ENCODE measurements at regions not wholly inside any gene's neighbourhood (a gene's known extent, or its start where the extent isn't known, plus 50 kb on each side); places are given as distances from the start of the nearest gene placed in this dataset.

- in situ Hi-C loops (cut with HindIII; ENCODE audit: low sequenced_read_pairs) = no loop called here
These were observed 174.2 kb downstream of the KIF2B start for GRCh38 chr17:53996890-53997289.

- in situ Hi-C loops (cut with HindIII; ENCODE audit: low sequenced_read_pairs) = no loop called here
These were observed 185.1 kb downstream of the KIF2B start for GRCh38 chr17:54007855-54008254.

GRCh38 chr17:54009502-54009901 lies 186.8 kb downstream of the KIF2B start:
- in situ Hi-C loops (cut with HindIII; ENCODE audit: low sequenced_read_pairs) = no loop called here

GRCh38 chr17:54013072-54013471 lies 190.3 kb downstream of the KIF2B start:
- in situ Hi-C loops (cut with HindIII; ENCODE audit: low sequenced_read_pairs) = no loop called here

- in situ Hi-C loops (cut with HindIII; ENCODE audit: low sequenced_read_pairs) = no loop called here
These were observed 193.0 kb downstream of the KIF2B start for GRCh38 chr17:54015734-54016133.

GRCh38 chr17:54021418-54021817 lies 198.7 kb downstream of the KIF2B start:
- in situ Hi-C loops (cut with HindIII; ENCODE audit: low sequenced_read_pairs) = no loop called here

GRCh38 chr17:54028986-54029580 lies 206.4 kb downstream of the KIF2B start:
- in situ Hi-C loops (cut with HindIII; ENCODE audit: low sequenced_read_pairs) = no loop called here

GRCh38 chr17:54029986-54030385 lies 207.3 kb downstream of the KIF2B start:
- in situ Hi-C loops (cut with HindIII; ENCODE audit: low sequenced_read_pairs) = no loop called here

GRCh38 chr17:54046570-54046969 lies 223.8 kb downstream of the KIF2B start:
- in situ Hi-C loops (cut with HindIII; ENCODE audit: low sequenced_read_pairs) = no loop called here

- in situ Hi-C loops (cut with HindIII; ENCODE audit: low sequenced_read_pairs) = no loop called here
These were observed 240.9 kb downstream of the KIF2B start for GRCh38 chr17:54063639-54064038.

GRCh38 chr17:54085020-54085419 lies 262.3 kb downstream of the KIF2B start:
- in situ Hi-C loops (cut with HindIII; ENCODE audit: low sequenced_read_pairs) = no loop called here

GRCh38 chr17:54085934-54086333 lies 263.2 kb downstream of the KIF2B start:
- in situ Hi-C loops (cut with HindIII; ENCODE audit: low sequenced_read_pairs) = no loop called here

- in situ Hi-C loops (cut with HindIII; ENCODE audit: low sequenced_read_pairs) = no loop called here
These were observed 273.5 kb downstream of the KIF2B start for GRCh38 chr17:54096216-54096615.

- in situ Hi-C loops (cut with HindIII; ENCODE audit: low sequenced_read_pairs) = no loop called here
These were observed 276.5 kb downstream of the KIF2B start for GRCh38 chr17:54099221-54099620.

- in situ Hi-C loops (cut with HindIII; ENCODE audit: low sequenced_read_pairs) = no loop called here
These were observed 279.5 kb downstream of the KIF2B start for GRCh38 chr17:54102246-54102645.

- in situ Hi-C loops (cut with HindIII; ENCODE audit: low sequenced_read_pairs) = no loop called here
These were observed 288.8 kb downstream of the KIF2B start for GRCh38 chr17:54111576-54111975.

GRCh38 chr17:54117452-54117851 lies 294.7 kb downstream of the KIF2B start:
- in situ Hi-C loops (cut with HindIII; ENCODE audit: low sequenced_read_pairs) = no loop called here

GRCh38 chr17:54124456-54124855 lies 301.7 kb downstream of the KIF2B start:
- in situ Hi-C loops (cut with HindIII; ENCODE audit: low sequenced_read_pairs) = no loop called here

GRCh38 chr17:54153423-54153822 lies 330.7 kb downstream of the KIF2B start:
- in situ Hi-C loops (cut with HindIII; ENCODE audit: low sequenced_read_pairs) = no loop called here

- in situ Hi-C loops (cut with HindIII; ENCODE audit: low sequenced_read_pairs) = no loop called here
These were observed 334.8 kb downstream of the KIF2B start for GRCh38 chr17:54157542-54157941.

- in situ Hi-C loops (cut with HindIII; ENCODE audit: low sequenced_read_pairs) = no loop called here
These were observed 349.6 kb downstream of the KIF2B start for GRCh38 chr17:54172096-54172984.

GRCh38 chr17:54172985-54173316 lies 350.2 kb downstream of the KIF2B start:
- in situ Hi-C loops (cut with HindIII; ENCODE audit: low sequenced_read_pairs) = no loop called here
